Activated CD4-positive, alpha-beta T cell treated with anti-CD3 and anti-CD28 coated beads, Interleukin-10, Interleukin-2, amounts not matched to agents 100 ng/mL and 50 ng/mL, durations not matched to agents 16 hours and 8 hours (primary cell): ENCODE measurements at regions not wholly inside any gene's neighbourhood (a gene's known extent, or its start where the extent isn't known, plus 50 kb on each side); places are given as distances from the start of the nearest gene placed in this dataset.
A peak's percentile ranks its signal among the peaks of the same experiment; 100 is the strongest.
"Not testable (repeated sequence)": the region's sequence is repeated elsewhere in the genome, so short reads cannot be mapped to it uniquely, and the experiment has no call there.

Source experiments
- DNase-seq: peaks from one replicate; pipeline ENCODE4 v3.0.0-alpha.2; 2020

DNA sequence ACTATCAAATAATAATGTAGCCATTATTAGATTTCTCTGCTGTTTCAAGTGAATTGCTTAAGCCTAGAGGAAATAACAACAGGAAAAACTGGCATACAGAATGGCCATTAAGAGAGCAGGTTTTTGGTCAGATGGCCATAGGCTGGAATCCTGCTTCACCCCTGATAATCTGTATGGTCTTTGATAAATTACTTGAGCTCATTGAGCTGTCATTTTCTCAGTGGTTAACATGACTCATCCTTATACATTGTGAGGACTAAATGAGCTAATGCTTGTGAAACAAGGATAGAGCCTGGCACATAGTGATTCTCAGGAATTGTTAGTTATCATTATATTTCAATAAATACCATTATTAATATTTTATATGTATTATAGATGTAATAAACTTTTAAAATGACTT is 516.5 kb downstream of the KIF4B start:
- no peak for DNase-seq

DNA sequence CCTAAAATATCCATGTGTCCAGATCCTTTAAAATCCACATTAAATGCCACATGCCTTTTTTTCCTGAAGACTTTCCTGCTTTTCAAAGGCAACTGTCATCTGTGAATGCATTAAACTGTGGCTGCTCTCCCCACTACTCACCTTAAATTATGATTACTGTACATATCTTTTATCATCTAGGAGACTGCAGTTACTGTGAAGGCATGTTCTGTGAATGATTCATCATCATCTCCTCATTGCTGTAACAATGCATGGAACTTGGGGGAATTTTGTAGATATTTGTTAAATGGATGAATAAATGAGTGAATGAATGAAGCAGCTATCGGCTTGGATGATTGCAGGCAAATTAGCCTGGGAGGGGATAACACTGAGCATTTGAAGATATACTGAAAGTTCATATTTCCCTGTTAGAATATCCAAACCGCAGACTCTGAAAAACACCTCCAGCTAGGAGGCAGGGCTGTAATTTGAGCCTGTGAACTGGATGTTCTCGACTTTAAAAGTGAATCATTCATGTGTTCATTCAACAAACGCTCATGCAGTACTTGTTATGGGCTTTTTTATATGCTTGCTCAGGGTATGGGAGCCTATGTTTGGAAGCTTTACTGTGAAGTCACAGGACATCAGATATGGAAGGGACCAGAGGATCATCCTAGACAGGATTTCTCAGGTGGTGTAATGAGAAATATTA is 519.2 kb downstream of the KIF4B start:
- no peak for DNase-seq

DNA sequence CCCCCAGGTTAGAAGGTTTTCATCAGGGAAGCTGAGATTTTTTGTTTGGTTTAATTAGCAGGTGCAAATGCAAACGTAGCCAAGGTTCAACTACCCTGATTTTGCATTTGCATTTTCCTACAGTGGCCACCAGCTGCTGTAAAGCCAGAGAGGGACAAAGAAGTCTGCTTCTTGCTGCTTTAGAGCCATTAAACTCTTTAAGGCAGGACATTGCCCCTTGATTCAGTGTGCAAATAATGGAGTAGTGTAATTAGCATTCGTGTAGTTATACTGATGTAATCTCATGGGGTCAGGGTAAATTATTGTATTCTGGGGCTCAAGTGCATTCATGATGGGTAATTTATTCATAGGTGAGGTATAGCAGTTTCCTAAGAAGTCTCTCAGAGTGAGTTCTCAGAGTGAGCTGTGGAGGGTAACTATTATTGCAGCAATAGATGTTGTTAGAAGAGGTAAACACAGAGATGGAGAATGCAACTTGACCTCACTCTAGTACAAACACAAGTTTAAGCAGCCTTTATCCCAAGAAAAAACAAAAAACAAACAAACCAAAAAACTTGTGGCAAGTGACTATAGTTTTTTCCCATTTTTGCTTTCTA is 526.5 kb downstream of the KIF4B start:
- no peak for DNase-seq

DNA sequence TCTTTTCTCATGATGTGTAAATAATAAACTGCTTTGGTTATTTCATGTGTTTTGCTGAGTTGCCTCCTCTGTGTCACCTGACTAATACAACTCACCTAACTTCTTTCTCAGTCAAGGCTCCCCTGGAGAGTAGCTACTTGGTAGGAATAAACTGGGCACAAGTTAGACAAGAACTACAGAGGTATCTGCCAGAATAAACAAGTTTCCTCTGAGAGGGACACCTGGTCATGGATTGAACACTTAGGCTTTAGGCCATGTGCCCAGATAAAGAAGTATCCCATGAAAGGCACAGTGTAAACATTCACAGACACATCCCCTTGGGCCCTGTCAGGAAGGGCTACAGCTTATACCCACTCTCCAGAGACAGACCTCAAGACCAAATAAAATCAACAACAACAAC is 532.5 kb downstream of the KIF4B start:
- no peak for DNase-seq

DNA sequence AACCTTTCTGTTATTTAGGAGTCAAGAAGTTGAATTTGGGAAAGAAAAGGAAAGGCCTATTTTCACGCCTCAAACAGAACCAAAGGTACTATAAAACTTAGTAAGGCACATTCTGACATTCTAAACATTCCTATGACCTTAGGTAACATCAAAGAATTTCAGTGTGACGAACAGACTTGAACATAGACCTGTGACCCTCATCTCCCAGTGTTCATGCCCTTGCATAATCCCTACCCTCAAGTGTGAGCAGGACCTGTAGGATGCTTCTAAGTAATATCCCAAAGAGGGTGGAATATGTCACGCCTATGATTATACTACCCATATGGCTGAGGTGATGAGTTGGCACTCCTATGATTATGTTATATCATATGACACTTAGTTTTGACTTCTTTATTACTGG is 540.9 kb downstream of the KIF4B start:
- no peak for DNase-seq

DNA sequence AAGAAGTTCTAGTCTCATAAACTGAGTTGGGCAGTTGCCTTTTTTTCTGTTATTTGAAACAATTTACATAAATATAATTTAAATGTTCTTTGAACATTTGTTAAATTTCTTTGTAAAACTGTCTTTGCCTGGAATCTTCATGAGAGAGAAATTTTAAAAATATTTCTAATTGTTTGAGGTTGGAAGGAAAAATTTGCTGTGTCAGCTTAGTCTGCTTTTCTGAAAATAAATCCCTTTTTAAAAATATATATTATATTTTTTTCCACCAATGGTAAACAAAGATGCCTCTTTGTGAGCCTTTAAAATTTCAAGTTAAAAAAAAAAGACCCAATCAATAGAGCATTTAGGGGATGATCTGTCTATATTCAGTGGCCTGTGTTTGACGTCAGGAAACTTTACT is 542.7 kb downstream of the KIF4B start:
- no peak for DNase-seq

DNA sequence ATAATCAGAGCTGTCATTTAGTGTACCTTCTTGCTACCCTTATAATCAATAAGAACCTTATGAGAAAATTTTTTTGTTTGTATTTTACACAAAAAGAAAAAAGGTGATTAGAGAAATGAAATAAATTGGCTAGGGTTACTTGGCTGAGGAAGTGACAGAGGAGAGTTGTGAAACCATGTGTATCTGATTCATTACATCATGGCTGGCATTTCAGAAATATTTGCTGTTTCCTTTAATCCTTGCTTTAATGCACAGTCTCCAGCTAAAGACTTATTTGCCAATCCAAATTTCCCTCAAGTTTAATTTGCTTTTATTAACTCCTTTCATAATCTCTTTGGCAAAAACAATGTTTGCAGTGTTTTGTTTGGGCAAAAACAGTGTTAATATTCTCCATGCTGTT is 543.1 kb downstream of the KIF4B start:
- no peak for DNase-seq

DNA sequence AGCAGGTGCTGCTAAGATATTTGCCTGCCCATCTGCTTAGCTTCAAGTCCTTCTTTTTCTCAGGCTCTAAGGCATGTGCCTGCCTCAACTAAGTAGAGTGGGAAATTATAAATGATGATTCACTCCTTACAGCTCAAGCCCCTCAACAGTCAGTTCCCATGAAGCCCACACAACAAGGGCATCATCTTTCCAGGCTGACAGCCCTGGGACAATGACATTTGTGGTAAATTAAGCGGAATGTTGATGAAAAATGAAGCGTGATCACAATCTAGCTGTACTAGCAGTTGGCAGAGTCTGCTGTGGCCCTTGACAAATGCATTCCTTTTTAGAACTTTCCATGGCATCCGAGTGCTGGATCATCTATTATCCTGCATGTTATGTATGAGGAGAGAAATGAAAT is 548.6 kb downstream of the KIF4B start:
- no peak for DNase-seq

DNA sequence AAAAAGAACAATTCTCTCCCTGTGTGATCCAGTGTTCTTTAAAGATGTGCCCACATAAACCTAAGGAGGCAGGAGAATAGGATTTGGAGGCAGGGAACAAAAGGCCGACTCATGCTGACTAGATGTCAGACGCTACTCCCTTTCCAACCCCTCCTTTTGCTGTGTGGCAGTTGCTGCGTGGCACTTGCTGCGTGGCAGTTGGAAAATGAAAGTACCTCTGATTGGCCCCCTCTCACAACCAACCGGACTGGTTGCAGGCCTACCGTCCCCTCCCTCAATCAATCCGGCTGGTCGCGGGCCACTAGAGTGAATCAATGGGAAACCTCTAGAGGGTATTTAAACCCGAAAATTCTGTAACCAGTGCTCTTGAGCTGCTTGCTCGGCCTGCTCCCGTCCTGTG is 551.0 kb downstream of the KIF4B start:
- no peak for DNase-seq

DNA sequence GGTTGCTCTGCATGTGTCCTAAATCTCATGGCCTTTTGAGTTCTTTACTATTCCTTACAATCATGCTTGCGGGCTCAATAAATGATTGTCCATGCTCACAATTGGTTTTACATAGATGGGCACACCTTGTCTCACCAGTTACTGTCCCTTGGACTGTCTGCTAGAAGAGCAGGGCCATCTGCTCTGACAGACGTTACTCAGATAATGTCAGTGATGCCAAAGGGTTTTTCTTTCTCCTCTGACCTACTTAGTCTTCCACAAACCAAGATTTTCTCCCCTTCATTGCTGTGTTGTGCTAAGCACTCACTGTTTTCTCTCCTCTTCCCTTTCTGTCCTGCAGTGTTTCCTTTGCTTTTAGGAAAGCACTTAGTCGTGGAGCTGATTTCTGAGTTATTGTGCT is 562.3 kb downstream of the KIF4B start:
- no peak for DNase-seq

DNA sequence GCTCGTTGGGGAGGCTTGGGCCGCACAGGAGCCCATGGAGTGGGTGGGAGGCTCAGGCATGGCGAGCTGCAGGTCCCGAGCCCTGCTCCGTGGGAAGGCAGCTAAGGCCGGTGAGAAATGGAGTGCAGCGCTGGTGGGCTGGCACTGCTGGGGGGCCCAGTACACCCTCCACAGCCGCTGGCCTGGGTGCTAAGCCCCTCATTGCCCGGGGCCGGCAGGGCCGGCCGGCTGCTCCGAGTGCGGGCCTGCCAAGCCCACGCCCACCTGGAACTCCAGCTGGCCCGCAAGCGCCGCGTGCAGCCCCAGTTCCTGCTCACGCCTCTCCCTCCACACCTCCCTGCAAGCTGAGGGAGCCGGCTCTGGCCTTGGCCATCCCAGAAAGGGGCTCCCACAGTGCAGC is 573.3 kb downstream of the KIF4B start:
- DNase-seq = not testable (repeated sequence)

DNA sequence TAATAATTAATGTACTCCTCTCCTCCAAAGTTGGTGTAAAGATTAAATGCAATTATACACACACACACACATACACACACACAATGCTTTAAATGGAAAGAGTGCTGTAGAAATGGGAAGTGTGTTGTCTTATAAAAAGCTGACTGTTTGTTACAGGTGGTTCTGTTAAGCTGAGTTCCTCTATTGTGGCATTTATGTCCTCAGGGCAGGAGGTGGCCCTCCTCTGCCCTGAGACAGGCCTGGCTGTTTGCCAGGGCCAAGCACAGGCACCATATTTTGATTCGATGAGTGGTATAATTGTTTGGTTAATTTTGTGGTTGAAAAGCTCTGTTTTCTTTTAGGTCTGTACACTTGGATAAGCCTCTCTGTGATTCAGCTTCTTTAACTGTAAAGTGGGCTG is 573.9 kb downstream of the KIF4B start:
- no peak for DNase-seq

DNA sequence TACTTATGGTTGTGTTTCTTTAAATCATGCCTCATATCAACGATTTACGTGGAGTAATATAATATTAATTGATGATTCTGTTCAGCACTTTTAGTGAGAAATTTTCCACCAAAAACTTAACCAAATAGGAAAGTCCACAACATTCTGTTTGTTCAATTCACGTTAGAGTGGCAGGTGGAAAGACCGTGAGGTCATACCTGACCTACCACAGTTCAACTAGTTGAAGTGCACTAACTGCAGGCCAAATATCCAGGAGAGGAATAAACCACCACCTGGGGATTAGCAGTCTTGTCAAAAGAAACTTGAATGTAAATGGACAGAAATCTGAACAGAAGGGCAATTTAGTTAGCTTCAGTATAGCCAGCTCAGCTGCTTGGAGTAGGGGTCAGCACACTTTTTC is 577.7 kb downstream of the KIF4B start:
- no peak for DNase-seq

DNA sequence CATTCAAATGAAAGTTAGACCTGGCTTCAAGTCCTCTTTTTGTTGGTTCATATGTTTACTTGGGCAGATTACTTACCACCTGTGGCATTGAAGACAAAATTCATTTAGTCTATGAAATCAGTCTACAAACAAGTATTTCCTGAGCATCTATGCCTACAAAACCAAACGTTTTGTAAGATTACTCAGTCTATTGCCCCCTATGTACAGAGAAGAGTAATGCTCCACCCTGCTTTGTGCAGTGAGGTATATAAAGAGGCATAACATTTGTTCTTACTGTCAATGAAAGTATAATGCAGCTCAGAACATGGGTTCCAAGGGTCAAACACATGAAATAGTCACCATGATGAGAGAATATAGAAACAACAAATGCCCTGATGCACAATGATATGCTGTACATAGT is 580.7 kb downstream of the KIF4B start:
- no peak for DNase-seq

DNA sequence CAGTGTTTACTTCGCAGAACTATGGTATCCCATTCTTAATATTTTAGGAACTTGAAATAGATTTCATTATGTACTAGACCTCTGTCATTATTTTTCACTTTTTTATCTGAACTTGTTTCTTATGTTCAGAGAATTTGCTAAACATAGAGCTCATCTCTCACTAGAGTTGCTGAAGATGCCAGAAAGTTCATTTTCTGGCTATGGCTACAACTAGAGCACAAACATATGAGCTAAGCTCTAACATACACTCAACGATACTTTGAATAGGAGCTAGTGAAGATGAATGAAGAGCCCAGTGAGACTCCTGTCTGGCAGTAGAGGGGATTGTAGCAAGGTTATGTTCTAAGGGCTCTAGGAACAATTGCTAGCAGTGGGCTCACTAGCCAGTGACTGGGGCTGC is 582.2 kb downstream of the KIF4B start:
- no peak for DNase-seq

DNA sequence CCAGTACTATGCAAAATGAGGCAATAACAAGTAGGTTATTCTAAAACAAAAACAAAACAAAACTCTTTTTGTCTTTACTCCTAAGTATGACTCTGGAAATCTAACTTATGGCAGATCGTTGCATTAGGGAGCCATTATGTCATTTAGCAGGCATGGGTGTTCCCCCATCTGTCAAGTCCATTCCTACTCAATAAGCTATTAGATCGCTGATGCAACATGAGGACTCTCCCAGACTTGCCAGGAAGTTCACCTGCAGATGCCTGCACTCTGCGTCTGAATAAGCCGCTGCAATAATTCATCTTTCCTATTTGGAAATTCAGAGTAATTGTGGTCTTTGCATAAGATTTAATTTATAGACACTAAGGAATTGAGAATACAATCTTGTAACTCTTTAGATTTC is 585.0 kb downstream of the KIF4B start:
- DNase-seq = no peak

DNA sequence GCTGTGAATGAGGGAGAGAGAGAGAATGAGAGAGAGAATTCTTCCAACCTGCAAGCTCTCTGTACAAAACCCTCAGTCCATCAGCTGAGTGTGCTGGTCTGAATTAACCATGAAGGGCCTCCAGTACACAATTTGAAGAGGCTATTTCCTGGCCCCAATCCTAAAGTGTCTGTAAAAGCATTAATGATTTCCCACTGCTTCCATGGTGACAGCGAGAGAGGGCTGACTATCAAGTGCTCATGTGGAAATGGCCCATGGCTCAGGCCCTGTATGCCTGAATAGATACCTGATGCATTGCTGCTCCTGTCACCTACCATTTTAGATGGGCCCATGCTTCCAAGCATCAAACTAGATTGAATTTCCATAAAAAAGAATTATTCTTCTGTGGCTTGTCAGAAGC is 592.4 kb downstream of the KIF4B start:
- no peak for DNase-seq

DNA sequence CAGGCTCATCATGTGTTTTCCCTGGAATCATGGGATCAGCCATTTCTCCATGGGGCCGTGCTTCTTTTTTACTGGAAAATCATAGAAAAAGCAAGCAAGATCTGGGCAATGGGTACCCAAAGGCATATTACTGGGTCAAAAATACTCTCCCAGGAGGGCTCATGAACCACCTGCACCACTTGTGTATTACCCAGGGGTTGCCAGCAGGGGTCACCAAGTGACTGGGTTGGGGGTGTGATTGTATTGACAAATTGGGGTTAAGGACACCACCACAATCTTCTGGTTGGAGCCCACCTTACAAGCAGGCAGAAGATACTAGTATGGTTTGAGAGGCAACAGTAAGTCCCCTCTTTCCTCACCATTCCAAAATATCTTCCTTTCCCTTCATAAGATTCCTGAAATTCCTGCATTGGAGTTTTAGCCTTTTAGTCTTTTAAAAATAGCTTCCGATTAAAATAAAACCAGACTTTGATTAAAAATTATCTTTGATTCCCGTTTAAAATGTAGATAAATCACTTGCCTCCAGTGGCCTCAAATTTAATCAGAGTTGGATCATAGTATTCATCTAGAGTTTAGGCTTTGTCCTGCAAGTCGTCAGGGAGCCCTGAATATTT is 603.3 kb downstream of the KIF4B start:
- peak; percentile 60 for DNase-seq

DNA sequence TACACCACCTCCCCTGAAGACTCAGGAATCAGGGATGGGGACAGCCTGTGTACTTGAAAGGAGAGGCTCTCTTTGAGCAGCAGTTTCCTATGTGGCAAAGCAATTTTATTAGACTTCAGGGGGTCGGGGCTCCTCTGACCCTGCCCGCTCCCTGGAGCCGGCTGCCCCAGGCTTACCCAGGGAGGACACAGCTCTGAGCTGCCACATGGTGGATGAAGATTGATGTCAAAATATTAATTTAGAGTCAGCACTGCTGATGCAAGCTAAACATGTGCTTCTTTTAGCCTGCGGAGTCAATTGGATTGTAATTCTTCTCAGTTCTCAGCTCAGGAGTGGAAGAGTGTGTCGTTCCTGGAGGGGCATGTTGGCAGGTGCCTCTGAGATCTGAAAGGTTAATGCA is 606.1 kb downstream of the KIF4B start:
- no peak for DNase-seq

DNA sequence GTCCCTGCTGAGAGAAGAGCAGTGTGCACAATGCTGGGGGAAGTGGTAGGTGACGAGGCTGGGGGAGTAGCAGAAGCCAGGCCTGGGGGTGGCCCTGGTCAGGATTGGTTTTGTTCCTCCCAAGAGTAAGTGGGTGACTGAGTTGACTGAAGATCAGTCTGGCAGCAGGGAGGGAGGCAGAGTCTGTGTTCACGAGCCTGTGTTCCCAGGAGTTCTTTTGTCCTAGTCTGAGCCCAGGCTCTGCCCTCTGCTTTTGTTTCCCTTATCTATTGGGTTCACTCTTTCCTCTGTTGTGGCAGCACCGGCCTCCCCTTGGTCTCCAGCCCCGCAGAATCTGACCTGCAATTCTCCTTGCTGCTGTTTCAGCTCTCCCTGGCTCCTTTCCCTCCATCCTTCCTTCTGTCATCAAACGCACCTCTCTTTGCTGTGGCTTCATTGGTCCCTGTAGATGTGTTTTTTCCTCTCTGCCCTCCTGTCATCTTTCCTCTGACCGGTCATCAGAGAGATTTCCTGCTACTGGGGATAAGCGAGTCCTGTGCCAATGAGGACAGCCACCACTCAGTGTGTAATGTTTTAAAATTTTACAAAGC is 607.4 kb downstream of the KIF4B start:
- no peak for DNase-seq

DNA sequence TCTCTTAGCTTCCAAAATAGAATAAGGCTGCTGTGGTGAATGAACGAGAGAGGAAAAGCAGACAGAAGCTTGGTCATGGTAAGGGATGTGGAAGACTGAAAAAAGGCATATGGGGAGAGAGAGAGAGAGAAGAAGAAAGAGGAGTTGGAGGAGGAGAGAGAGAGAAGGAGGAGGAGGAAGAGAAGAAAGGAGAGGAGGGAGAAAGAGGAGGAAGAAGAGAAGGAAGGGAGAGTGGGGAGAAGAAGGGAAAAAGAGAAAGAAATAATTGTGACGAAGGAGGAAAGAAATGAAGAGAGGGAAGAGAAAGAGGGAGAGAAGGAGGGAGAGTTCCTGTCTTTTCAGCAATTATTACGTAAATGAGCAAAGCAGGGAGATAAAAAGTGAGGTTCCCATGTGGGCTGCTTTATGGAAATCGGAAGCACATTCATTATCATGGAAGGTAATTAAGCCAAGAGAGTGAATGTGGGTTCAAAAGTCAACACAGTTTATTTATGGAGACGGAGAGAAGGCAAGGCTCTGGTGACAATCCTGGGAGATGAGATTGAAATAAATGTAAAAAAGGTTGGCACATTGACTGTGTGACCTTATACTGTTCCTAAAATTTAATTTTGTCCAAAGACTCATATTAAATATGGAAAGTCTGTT is 611.2 kb downstream of the KIF4B start:
- no peak for DNase-seq

DNA sequence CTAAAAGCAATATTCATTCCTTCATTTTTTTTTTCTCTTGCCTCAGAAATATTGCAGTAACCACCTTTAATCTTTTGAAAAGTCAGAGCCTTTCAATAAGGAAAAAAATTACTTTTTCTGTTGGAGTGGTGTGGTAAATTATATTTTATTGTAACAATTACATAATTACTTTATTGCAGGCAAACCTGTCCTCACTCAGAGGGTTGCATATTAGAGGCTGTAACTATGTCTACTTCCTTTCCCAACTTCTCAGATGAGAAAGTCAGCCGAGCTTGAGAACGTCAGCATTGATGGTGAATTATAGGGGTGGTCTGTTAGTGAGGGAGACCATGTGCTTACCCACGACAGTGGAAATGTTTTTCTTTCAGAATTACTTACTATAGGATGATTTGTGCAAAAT is 611.8 kb downstream of the KIF4B start:
- no peak for DNase-seq

DNA sequence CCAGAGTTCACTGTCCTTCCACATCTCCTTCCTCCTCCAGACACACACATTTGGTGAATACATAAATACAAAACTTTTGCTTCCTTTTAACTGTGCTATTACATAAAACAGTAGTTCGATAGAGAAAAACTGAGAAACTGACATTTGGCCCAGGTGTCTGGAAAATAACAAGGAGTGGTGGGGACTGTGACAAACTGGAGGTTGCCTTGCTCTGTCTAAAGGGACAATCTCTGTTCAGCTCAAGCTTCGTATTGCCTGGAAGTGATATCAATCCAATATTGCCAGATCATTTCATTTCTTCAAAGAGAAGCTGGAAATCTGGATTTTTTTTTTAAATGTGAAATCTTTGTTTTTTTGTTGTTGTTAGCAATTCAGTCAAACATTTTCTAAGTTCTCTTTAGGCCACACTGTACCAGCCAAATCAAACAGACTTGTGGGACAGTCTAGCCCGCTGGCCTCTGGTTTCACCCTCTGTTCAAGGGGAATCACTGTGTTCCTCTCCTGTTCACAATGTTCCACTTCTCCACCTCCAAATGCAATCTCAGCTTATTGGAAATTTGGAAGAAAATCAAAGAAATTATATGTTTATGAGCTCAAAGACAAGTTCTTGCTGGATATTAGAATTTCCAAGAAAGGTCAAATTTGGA is 612.5 kb downstream of the KIF4B start:
- no peak for DNase-seq
